ENCODE measurements at regions not wholly inside any gene's neighbourhood (a gene's known extent, or its start where the extent isn't known, plus 50 kb on each side); places are given as distances from the start of the nearest gene placed in this dataset.

- H3K27ac ChIP-seq, result no peak overlapping the region
- no peaks in the 10 kb centered on the region for H3K4me1 ChIP-seq
- no peaks in the 10 kb centered on the region for H3K36me3 ChIP-seq
- intact Hi-C loops (cut with DNase I), result no loop called here
- no peak for DNase-seq (ENCODE audit: extremely low spot score in 2 of 2)
- no peak overlapping the region for H3K4me3 ChIP-seq
- no peaks in the 10 kb centered on the region for H3K27me3 ChIP-seq
- H3K9me3 ChIP-seq, result no peaks in the 10 kb centered on the region
- TF ChIP-seq POLR2A (IDR thresholded peaks at IDR 0.05) (no peak), POLR2AphosphoS5 (IDR thresholded peaks at IDR 0.05; ENCODE audit: insufficient read depth in 1 of 2, low read depth in 1 of 2) (no peak), CTCF (IDR thresholded peaks at IDR 0.05) (no peak)
Measured at GRCh38 chrX:42602136-42602535, 175.8 kb downstream of the PPP1R2C start.

GRCh38 chrX:42597481-42597880 lies 180.5 kb downstream of the PPP1R2C start:
- H3K4me1 ChIP-seq, result no peaks in the 10 kb centered on the region
- intact Hi-C loops (cut with DNase I), result no loop called here

GRCh38 chrX:42585842-42586621 lies 191.9 kb downstream of the PPP1R2C start:
- intact Hi-C loops (cut with DNase I), result no loop called here
- DNase-seq (ENCODE audit: extremely low spot score in 2 of 2), result no peak
- TF ChIP-seq CTCF (IDR thresholded peaks at IDR 0.05), result no peak
- TF ChIP-seq POLR2A (IDR thresholded peaks at IDR 0.05), result no peak
- no peak for TF ChIP-seq POLR2AphosphoS5 (IDR thresholded peaks at IDR 0.05; ENCODE audit: insufficient read depth in 1 of 2, low read depth in 1 of 2)
- H3K27ac ChIP-seq, result no peak overlapping the region
- no peaks in the 10 kb centered on the region for H3K4me1 ChIP-seq
- no peaks in the 10 kb centered on the region for H3K9me3 ChIP-seq
- no peak overlapping the region for H3K4me3 ChIP-seq
- no peaks in the 10 kb centered on the region for H3K36me3 ChIP-seq
- no peaks in the 10 kb centered on the region for H3K27me3 ChIP-seq

More at GRCh38 chrX:42597481-42597880, 180.5 kb downstream of the PPP1R2C start:
- no peaks in the 10 kb centered on the region for H3K9me3 ChIP-seq
- H3K27me3 ChIP-seq, result no peaks in the 10 kb centered on the region
- TF ChIP-seq CTCF (IDR thresholded peaks at IDR 0.05) (no peak), POLR2A (IDR thresholded peaks at IDR 0.05) (no peak), POLR2AphosphoS5 (IDR thresholded peaks at IDR 0.05; ENCODE audit: insufficient read depth in 1 of 2, low read depth in 1 of 2) (no peak)
- DNase-seq (ENCODE audit: extremely low spot score in 2 of 2), result no peak
- no peak overlapping the region for H3K4me3 ChIP-seq
- no peaks in the 10 kb centered on the region for H3K36me3 ChIP-seq
- no peak overlapping the region for H3K27ac ChIP-seq

- TF ChIP-seq POLR2AphosphoS5 (IDR thresholded peaks at IDR 0.05; ENCODE audit: insufficient read depth in 1 of 2, low read depth in 1 of 2) (no peak), CTCF (IDR thresholded peaks at IDR 0.05) (no peak), POLR2A (IDR thresholded peaks at IDR 0.05) (no peak)
- Histone ChIP-seq H3K27ac (no peak overlapping the region), H3K27me3 (no peaks in the 10 kb centered on the region), H3K4me3 (no peak overlapping the region), H3K9me3 (no peaks in the 10 kb centered on the region), H3K4me1 (no peaks in the 10 kb centered on the region), H3K36me3 (no peaks in the 10 kb centered on the region)
- intact Hi-C loops (cut with DNase I), result no loop called here
- no peak for DNase-seq (ENCODE audit: extremely low spot score in 2 of 2)
Measured at GRCh38 chrX:42577936-42578470, 200.0 kb downstream of the PPP1R2C start.

GRCh38 chrX:42567268-42567667 lies 210.7 kb downstream of the PPP1R2C start:
- H3K4me3 ChIP-seq, result no peak overlapping the region
- no peak for DNase-seq (ENCODE audit: extremely low spot score in 2 of 2)
- TF ChIP-seq POLR2AphosphoS5 (IDR thresholded peaks at IDR 0.05; ENCODE audit: insufficient read depth in 1 of 2, low read depth in 1 of 2) (no peak), POLR2A (IDR thresholded peaks at IDR 0.05) (no peak), CTCF (IDR thresholded peaks at IDR 0.05) (no peak)
- H3K36me3 ChIP-seq, result no peaks in the 10 kb centered on the region
- H3K9me3 ChIP-seq, result no peaks in the 10 kb centered on the region
- no peaks in the 10 kb centered on the region for H3K27me3 ChIP-seq
- no peaks in the 10 kb centered on the region for H3K4me1 ChIP-seq
- H3K27ac ChIP-seq, result no peak overlapping the region
- intact Hi-C loops (cut with DNase I), result no loop called here

Measured in vagina (tissue), 2 donors.